Suprapubic skin (tissue), 4 donors: ENCODE measurements at regions not wholly inside any gene's neighbourhood (a gene's known extent, or its start where the extent isn't known, plus 50 kb on each side); places are given as distances from the start of the nearest gene placed in this dataset.

ENCODE experiments used
- EP300 ChIP-seq: sonication (generic); formaldehyde crosslinking; IDR thresholded peaks from one replicate; pipeline ENCODE4 v1.6.1; 2017; ENCODE audit warnings: antibody characterized with exemption
- POLR2A ChIP-seq, 2 donors: fragments of 450-650 bp; IDR thresholded peaks; one replicate each; pipeline ENCODE4 v1.6.1; 2017; ENCODE audit warnings: antibody characterized with exemption in 2 of 2, mild to moderate bottlenecking in 2 of 2, moderate library complexity in 2 of 2
- POLR2AphosphoS5 ChIP-seq, 3 donors: sonication (generic); formaldehyde crosslinking; IDR thresholded peaks; one replicate each; pipeline ENCODE4 v1.6.1; 2017; ENCODE audit warnings: antibody characterized with exemption in 3 of 3
- TF ChIP-seq, protein P1 (sequence below), 2 donors: fragments of 200-600 bp in 1 of 2; fragments of 450-650 bp in 1 of 2; sonication (generic) in 1 of 2; IDR thresholded peaks; one replicate each; pipeline ENCODE4 v1.5.1; 2016 to 2019; ENCODE audit warnings: antibody characterized with exemption in 2 of 2, mild to moderate bottlenecking in 1 of 2, moderate library complexity in 1 of 2

DNA sequence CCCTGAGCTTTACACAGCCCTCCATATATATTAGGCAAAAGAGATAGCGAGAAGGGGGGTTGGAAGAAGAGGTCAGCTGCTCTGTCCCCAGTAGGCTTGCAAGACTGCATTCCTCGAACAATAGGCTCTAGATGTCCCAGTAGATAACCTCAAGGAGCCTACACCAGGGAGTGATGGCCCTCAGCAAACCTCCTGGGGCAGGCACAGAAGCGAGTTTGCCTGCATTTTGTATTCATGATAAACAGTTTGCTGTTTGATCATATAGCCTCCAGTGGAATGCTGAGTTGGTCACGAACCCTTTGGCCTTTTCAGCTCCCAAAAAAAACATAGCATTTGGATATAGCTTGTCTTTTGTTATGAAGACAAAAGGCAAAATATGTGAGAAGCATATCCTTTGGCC, 95.1 kb upstream of the GRAMD1B start:
- TF ChIP-seq, protein P1, sequence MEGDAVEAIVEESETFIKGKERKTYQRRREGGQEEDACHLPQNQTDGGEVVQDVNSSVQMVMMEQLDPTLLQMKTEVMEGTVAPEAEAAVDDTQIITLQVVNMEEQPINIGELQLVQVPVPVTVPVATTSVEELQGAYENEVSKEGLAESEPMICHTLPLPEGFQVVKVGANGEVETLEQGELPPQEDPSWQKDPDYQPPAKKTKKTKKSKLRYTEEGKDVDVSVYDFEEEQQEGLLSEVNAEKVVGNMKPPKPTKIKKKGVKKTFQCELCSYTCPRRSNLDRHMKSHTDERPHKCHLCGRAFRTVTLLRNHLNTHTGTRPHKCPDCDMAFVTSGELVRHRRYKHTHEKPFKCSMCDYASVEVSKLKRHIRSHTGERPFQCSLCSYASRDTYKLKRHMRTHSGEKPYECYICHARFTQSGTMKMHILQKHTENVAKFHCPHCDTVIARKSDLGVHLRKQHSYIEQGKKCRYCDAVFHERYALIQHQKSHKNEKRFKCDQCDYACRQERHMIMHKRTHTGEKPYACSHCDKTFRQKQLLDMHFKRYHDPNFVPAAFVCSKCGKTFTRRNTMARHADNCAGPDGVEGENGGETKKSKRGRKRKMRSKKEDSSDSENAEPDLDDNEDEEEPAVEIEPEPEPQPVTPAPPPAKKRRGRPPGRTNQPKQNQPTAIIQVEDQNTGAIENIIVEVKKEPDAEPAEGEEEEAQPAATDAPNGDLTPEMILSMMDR (IDR thresholded peaks at IDR 0.05) = no peak
- no peak for TF ChIP-seq POLR2A (IDR thresholded peaks at IDR 0.05)
- TF ChIP-seq EP300 = no peak
- TF ChIP-seq POLR2AphosphoS5 (IDR thresholded peaks at IDR 0.05) = no peak
